T follicular helper cell (primary cell): ENCODE measurements at regions not wholly inside any gene's neighbourhood (a gene's known extent, or its start where the extent isn't known, plus 50 kb on each side); places are given as distances from the start of the nearest gene placed in this dataset.

Source experiments
- DNase-seq: peaks from one replicate; pipeline ENCODE4 v3.0.0-alpha.2; 2020; ENCODE audit warnings: low read depth

- DNase-seq = no peak
These were observed 54.5 kb upstream of the FAM78B start for GRCh38 chr1:166221316-166221715.

GRCh38 chr1:166233750-166234366 lies 67.1 kb upstream of the FAM78B start:
- no peak for DNase-seq

- DNase-seq = no peak
These were observed 68.9 kb upstream of the FAM78B start for GRCh38 chr1:166235728-166236127.

GRCh38 chr1:166237675-166238074 lies 70.9 kb upstream of the FAM78B start:
- DNase-seq = no peak

GRCh38 chr1:166253076-166253779 lies 86.4 kb upstream of the FAM78B start:
- no peak for DNase-seq

GRCh38 chr1:166258017-166258416 lies 91.2 kb upstream of the FAM78B start:
- no peak for DNase-seq

- DNase-seq = no peak
These were observed 94.7 kb upstream of the FAM78B start for GRCh38 chr1:166261511-166261910.

- DNase-seq = no peak
These were observed 103.8 kb upstream of the FAM78B start for GRCh38 chr1:166270476-166271150.

GRCh38 chr1:166271151-166271538 lies 104.3 kb upstream of the FAM78B start:
- DNase-seq = no peak

- no peak for DNase-seq
These were observed 105.4 kb upstream of the FAM78B start for GRCh38 chr1:166272155-166272554.

- DNase-seq = no peak
These were observed 106.0 kb upstream of the FAM78B start for GRCh38 chr1:166272851-166273250.

- DNase-seq = no peak
These were observed 106.8 kb upstream of the FAM78B start for GRCh38 chr1:166273618-166274017.

GRCh38 chr1:166282391-166283137 lies 115.8 kb upstream of the FAM78B start:
- DNase-seq = no peak

- no peak for DNase-seq
These were observed 116.4 kb upstream of the FAM78B start for GRCh38 chr1:166283190-166283589.

GRCh38 chr1:166283600-166283999 lies 116.8 kb upstream of the FAM78B start:
- DNase-seq = no peak

- DNase-seq = no peak
These were observed 122.7 kb upstream of the FAM78B start for GRCh38 chr1:166289309-166290050.

- DNase-seq = no peak
These were observed 128.9 kb upstream of the FAM78B start for GRCh38 chr1:166295656-166296055.

GRCh38 chr1:166297993-166298392 lies 131.2 kb upstream of the FAM78B start:
- DNase-seq = no peak

- DNase-seq = no peak
These were observed 134.0 kb upstream of the FAM78B start for GRCh38 chr1:166300767-166301166.

- no peak for DNase-seq
These were observed 136.4 kb upstream of the FAM78B start for GRCh38 chr1:166302989-166303758.

- no peak for DNase-seq
These were observed 137.3 kb upstream of the FAM78B start for GRCh38 chr1:166304131-166304530.
